HL-60/S4 treated with phorbol 12-myristate 13-acetate at 8.2 ng/mL for 4 days and 3 days (cell line): ENCODE measurements at regions not wholly inside any gene's neighbourhood (a gene's known extent, or its start where the extent isn't known, plus 50 kb on each side); places are given as distances from the start of the nearest gene placed in this dataset.

Experiments
- in situ Hi-C: fragments of 300-500 bp; cut with MboI; formaldehyde crosslinking; loops from 2 replicates; pipeline ENCODE4 v1.15.0; 2022; ENCODE audit warnings: low sequenced_read_pairs

DNA sequence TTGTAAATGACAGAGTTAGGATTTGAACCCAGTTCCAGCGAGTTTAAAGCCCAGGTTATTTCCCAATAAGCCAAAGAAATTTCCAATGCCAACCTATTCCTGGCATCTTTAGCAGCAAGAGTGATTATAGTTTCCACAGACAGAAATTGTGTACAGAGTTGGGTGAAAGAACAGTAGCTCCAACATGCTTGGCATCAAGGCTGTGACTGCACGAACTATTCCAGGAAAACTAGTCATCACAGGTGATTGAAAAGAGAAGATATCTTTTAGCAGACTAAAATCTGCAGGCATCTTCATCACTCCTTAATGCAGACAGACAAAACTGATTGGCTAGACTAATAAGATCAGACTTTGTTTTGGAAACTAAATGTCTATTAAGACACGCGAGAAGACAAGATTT lies 262.7 kb upstream of the PLEKHG7 start:
- in situ Hi-C loops = no loop called here

DNA sequence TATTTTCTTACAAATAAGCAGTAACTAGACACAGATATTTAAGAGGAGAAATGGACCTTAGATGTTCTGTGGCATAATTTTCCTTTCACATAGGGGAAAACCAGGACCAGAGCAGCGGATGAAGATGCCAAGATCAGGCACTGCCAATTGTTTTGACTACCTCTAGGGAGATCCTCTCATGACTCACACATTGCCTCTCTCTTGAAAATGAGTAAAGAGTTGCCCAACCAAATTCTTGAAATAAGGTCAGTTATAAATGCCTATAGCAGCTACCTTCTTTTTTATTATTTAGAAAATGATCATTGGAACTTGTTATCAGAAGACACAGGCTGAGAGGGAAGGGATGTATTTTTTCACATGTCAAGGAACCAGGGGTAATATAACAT lies 263.4 kb upstream of the PLEKHG7 start:
- in situ Hi-C loops = no loop called here

DNA sequence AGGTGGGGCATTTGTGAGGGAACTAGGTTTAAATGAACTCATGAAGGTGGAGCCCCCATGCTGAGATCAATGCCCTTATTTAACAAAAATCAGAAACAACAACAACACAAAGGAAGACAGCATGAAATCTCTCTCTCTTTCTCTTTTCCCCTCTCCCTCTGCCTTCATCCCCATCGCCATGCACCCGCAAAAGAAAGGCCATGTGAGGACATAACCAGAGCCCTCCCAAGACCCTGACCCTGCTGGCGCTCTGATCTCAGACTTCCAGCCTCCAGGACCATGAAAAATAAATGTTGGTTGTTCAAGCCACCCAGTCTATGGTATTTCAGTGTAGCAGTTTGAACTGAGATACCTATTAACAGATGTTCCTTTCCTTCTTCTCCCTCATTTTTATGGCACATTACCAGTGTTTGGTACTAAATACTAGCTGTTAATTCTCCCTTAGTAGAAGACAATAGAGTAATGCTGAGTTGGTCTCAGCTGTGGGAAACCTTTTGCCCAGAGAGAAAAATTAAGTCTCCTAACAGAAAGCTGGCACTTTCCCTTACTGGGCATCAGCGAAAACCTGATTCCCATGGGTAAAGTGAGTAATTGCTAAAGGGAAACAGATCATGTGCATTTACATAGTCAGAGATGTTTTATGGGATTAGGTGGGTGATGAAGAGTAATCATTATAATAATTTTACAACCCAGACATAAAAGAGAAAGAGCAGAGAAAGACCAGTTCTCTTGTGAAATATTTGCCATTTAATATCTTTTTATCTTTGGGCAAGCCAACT lies 264.0 kb upstream of the PLEKHG7 start:
- in situ Hi-C loops = no loop called here

DNA sequence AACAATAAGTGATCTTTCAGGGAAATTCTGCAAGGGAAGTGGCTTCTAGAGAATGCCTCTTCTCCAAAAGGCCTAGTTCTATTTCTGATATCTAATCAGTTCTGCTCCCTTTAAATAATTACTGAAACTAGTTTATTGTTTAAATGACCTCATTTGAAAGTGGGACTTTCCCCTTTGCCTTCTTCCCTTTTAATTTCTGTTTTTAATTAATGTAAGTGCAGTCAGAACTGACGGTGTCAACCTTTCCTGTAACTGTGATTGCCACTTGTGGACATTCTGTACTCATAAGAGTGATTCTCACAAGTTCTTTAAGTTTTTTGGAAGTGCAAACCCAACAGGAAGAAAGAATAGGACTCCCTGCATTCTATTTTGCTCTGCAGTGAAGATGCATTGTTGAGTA lies 265.3 kb upstream of the PLEKHG7 start:
- in situ Hi-C loops = no loop called here

DNA sequence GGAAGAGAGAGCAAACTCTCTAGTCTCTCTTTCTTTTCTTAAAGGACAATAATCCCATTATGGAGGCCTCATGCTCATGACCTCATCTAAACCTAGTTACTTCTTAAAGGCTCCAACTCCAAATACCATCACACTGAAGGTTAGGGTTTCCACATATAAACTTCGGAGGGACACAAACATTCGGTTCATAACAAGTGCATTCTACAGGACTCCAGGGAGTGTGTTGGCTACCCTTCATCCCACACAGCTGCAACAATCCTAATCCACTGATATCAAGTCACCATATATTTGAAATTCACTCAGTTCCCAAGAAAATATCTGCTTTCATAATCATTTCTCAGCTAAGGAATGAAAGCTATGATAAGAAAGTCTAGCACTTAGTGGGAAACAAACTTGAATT lies 265.9 kb upstream of the PLEKHG7 start:
- in situ Hi-C loops = no loop called here

DNA sequence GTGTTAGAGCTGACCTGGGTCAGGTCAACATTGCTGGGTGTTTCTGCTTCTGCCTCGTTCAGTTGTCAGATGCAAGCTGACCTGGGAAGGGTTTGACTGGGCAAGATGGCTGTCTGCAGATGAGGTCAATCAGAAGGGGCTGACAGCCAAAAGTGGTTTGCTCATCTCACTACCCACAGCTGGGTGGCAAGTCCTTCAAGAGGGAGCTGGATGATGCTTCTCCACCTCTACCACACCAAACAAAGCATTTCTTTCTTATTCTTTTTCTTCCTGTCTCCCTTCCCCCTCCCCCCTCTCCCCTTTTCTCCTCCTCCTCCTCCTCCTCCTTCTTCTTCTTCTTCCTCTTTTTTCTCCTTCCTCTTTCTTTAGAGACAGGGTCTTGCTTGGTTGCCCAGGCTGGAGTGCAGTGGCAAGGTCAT lies 268.2 kb upstream of the PLEKHG7 start:
- in situ Hi-C loops = no loop called here

DNA sequence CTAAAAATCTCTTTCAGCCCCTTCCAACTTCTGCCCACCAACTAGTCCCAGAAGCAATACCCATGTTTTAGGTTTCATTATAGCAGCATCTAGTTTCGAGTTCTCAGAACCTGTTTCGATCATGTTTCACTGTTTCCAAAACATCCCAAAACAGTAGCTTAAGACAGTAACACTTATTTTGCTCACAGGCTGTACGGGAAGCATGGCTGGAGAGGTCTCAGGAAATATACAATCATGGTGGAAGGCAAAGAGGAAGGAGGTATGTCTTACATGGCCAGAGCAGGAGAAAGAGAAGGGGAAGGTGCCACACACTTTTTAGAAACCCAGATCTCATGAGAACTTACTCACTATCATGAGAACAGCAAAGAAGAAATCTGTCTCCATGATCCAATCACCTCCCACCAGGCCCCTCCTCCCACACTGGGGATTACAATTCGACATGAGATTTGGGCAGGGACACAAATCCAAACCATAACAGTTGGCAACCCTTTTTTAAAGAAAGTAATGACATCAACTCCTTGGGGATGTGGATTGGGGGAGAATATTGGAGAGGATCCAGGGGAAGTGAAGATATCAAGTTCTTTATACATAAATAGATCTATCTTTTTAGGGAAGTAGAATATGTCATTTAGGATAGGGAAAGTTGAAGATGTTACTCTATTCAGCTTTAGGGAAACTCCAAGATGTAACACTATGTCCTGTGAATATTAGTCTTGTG lies 269.9 kb upstream of the PLEKHG7 start:
- in situ Hi-C loops = no loop called here

DNA sequence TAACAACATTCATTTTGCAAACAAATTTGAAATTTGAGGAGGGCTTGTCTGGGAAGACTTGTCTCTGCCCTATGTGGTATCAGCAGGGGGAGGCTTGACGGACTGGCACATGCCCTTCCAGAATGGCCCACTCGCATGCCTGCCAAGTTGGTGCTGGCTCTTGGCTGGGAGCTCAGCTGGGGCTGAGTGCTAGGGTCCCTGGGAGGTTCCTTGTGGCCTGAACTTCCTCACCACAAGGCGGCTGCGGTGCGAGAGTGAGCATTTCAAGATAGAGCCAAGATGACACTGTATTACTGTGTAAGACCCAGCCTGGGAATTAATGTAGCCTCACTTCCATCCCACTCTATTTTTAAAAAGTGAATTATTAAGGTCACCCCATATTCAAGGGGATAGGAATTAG lies 271.6 kb upstream of the PLEKHG7 start:
- in situ Hi-C loops = no loop called here

DNA sequence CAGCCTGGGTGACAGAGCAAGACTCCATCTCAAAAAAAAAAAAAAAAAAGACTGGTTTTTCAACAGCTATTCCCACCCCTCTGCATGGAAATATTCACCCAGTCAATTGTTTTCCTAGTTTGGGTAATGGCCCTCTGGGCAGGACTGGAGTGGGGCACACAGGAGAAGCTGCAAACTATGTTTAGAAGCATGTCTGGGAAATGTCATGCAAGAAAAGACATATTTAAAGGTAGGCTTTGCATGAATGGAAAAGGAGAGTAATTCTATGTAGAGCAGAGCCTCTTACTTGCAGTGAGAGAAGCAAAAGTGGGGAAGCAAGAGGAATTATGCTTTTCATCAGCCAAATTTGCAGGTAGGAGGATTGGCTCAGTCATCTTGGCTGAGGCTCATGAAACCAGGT lies 276.5 kb upstream of the PLEKHG7 start:
- in situ Hi-C loops = no loop called here

DNA sequence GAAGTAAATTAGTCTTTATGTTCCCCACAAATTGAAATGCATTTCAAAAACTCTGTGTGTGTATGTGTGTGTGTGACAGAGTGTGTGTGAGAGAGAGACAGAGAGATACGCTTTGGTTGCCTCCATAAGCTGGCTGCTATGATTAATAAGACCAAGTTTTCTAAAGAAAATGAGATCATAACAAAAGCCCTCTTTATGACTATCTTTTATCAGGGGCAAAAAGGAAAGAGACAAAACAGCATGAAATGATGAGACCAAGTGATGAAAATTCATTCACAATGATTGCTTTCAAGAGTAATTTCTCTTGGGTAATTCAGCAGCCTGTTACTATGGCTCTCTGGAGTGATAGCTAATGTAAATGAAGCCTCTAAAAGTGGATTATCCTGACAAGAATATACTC lies 277.6 kb upstream of the PLEKHG7 start:
- in situ Hi-C loops = no loop called here

DNA sequence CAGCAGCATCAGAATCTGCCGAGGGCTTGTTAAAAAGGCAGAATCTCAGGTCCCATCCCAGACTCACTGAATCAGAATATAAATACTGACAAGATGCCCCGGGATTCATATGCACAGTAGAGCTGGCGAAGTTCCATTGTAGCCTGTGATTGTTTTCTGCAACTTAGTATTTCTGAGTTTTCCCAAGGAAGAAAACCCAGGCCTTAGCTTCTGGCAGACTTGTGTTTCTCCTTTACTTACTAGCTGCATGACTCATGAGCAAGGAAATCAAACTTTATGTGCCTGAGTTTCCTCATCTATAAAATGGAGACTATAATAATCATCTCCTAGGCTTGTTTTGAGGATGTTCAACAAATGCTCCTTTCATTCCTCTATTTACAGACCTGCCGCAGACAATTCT lies 278.5 kb upstream of the PLEKHG7 start:
- in situ Hi-C loops = no loop called here

DNA sequence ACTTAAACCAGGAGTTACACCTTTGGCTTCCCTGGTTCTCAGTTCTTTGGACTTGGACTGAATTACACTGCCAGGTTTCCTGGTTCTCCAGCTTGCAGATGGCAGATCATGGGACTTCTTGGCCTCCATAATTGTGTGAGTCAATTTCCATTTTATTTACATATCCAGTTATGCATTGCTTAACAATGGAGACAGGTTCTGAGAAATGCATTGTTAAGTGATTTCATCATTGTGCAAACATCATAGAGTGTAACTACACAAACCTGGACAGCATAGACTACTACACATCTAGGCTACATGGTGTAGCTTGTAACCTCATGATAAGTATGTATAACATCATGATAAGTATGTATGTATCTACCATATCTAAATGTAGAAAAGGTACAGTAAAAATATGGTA lies 276.1 kb upstream of the BTG1 start:
- in situ Hi-C loops = no loop called here

DNA sequence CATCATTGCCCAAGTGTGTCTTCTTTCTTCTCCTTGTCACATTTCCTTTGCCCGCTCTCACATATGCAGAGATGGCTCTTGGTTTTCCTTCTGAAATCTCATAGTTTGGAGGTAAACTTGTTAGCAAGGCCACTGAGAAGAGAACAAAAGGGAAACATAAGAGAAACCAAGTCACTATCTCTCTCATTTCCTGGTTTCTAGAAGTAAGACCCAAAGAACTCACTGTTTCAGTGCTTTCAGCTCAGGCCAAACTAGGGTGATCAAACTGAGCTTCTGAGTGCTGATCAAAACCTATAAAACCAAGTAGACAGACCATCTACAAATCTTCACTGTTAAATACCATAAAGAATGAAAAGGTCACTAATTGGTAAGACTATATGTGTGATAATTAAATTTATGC lies 275.4 kb upstream of the BTG1 start:
- in situ Hi-C loops = no loop called here

DNA sequence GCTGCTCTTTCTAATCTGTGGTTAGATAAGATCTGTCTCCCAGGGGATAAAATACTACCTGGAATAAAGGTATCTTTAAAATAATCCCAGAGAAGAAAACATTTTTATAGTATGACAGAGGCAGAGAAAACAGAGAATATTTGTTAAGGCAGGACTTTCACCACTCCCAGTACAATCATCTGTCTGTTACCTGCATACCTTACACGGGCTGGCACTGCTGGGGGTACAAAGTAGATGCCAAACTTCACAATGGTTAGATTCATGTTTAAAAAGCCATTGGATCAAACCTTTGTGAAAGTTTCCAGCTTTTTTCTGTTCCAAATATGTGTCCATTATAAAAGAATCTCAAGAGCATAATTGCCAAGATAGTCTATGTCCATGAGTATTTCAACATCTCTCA lies 273.6 kb upstream of the BTG1 start:
- in situ Hi-C loops = no loop called here

DNA sequence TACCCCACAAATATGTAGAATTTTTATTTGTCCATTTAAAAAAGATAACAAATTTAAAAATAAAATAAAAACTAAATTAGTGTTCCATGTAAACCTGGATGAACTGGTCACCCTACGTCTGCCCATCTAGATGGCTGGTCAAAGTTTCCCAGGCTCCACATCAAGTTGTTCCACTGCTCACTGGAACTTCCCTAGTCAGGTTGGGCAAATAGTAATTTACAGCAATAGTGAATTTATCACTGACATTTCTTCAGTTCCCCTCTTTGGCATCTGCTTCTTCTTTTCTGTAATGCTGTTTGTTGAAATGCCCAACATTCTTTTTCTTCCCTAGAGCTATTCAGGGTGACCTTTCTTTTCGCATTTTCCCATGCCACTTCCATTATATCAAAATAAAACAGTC lies 272.7 kb upstream of the BTG1 start:
- in situ Hi-C loops = no loop called here

DNA sequence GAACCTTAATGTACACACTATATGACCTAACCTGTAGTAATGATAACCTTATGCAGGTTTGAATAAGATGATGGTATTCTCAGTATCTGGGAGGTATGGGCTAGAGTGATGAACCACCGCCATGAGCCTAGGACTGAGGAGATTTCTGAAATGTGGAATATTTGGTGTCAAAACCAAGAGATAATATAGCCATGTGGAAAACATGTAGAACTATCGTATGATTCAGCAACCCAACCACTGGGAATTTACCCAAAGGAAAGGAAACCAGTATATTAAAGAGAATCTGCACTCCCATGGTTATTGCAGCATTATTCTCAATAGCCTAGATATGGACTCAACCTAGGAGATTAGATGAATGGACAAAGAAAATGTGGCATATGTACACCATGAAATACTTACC lies 271.7 kb upstream of the BTG1 start:
- in situ Hi-C loops = no loop called here

DNA sequence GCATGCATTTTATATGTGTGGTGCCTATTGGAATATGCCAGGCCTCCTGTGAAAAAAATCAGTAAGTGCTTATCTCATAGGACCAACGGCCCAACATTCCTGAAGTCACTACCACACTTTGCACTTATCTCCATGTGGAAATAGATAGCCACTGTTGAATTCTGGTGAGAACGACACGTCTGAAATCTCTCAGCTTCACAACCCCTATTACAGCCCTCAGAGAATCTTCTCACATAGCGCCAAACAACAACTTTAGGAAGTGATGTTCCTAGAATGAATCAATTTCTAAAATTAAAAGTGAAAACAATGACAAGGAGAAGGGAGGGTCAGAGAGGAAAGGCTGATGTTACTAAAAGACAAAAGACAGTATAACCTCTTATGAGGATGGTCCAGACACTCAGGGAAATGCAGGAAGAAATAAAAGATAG lies 270.8 kb upstream of the BTG1 start:
- in situ Hi-C loops = no loop called here

DNA sequence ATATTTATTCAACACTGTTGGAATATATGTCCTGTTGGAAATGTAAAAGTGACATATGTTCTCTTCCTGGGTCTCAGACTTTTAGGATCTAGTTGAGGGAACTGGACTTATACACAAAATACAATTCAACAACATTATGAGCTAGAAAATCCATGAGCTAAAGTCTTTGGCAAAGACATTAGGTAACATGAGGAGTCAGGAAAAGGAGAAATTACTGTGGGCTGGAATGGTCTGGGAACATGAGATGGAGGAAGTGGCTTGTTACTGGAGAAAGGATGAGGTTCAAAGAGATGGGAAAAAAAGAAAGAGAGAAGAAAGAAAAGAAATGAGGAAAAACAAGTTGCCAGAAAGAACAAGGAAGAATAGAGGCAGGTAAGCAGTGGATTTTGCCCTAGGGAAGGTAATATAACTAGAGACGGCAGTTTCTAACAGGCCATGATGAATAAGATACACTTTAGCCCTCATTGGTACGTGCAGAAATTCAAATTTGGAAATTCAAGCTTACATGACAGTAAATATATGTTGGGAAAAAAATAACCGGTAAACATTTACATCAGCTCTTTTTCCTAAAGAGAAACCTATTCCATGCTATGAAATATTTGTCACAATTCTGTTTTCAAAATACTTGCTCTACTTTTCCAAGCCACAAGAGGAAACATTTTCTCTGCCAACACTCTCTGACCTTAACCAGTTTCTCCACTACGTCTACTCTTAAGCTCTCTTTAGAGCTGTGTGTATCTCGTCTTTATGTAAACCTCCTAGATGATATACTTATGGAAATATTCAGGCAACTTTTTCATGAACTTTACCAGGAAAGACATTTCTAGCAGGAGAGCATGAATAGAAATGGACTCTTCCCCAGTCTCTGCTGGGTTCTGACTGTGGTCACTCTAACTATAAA lies 268.8 kb upstream of the BTG1 start:
- in situ Hi-C loops = no loop called here

DNA sequence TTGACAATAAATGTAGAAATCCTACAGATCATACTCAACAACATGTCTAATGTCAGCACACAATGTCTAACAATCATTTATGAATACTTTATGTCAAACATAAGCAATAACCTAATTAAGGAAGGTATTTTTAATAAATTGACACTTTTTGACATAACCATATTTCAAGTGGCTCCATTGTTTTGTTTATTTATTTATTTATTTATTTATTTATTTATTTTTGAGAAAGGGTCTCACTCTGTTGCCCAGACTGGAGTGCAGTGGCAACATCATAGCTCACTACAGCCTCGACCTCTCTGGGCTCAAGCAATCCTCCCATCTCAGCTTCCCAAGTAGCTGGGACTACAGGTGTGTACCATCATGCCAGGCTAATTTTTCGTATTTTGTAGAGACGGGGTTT lies 267.6 kb upstream of the BTG1 start:
- in situ Hi-C loops = no loop called here

DNA sequence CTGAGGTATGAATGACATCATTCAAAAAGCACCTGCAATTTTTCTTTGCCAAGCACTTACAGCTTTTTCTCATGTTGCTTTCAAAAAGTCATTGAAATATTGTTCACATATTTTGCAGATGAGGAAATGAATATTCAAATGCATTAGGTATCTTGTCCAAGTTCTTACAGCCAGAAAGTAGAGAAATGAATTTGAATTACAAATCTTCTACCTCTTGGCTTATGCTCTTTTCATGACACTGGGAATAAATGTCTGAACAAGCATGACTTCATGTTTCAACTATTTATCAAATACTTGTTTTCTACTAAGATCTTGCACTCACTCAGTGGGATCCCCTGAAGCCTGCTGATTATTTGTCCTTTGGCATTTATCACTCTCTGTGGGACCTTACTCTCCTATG lies 267.2 kb upstream of the BTG1 start:
- in situ Hi-C loops = no loop called here

DNA sequence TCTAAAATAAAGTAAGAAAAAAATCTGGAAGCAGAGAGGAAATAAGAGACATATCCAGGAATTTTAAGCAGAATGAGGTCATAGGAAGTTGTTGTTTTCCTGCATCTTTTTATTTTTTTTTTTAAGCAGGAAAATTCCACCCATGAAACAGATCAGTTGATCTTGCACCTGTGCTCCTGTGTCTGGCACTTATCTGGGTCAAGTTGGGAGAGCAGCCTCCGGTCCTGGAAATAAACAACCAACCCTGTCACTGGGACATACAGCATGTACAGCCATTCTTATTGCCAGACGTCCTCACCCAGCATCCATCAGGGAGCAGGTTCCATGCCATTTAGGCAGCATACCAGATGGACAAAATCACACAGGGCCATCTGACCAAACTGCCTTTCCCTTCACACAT lies 266.0 kb upstream of the BTG1 start:
- in situ Hi-C loops = no loop called here
